PC-3 (cell line): ENCODE measurements at regions not wholly inside any gene's neighbourhood (a gene's known extent, or its start where the extent isn't known, plus 50 kb on each side); places are given as distances from the start of the nearest gene placed in this dataset.
"Not testable (repeated sequence)": the region's sequence is repeated elsewhere in the genome, so short reads cannot be mapped to it uniquely, and the experiment has no call there.

Source experiments
- EZH2 ChIP-seq: fragments of 300-600 bp; sonication (generic); IDR thresholded peaks from one replicate; pipeline ENCODE4 v1.6.1; 2017; ENCODE audit warnings: antibody characterized with exemption, mild to moderate bottlenecking, low read length; ENCODE audit not compliant: unreplicated experiment
- TF ChIP-seq, protein P1 (sequence below): fragments of 300-600 bp; sonication (generic); conservative IDR thresholded peaks from 2 replicates; pipeline ENCODE4 v1.5.1; 2017; ENCODE audit warnings: antibody characterized with exemption, low read depth, mild to moderate bottlenecking, low read length

GRCh38 chr9:94402795-94403194 lies 74.4 kb upstream of the NUTM2F start:
- TF ChIP-seq, protein P1, sequence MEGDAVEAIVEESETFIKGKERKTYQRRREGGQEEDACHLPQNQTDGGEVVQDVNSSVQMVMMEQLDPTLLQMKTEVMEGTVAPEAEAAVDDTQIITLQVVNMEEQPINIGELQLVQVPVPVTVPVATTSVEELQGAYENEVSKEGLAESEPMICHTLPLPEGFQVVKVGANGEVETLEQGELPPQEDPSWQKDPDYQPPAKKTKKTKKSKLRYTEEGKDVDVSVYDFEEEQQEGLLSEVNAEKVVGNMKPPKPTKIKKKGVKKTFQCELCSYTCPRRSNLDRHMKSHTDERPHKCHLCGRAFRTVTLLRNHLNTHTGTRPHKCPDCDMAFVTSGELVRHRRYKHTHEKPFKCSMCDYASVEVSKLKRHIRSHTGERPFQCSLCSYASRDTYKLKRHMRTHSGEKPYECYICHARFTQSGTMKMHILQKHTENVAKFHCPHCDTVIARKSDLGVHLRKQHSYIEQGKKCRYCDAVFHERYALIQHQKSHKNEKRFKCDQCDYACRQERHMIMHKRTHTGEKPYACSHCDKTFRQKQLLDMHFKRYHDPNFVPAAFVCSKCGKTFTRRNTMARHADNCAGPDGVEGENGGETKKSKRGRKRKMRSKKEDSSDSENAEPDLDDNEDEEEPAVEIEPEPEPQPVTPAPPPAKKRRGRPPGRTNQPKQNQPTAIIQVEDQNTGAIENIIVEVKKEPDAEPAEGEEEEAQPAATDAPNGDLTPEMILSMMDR: not testable (repeated sequence)
- not testable (repeated sequence) for TF ChIP-seq EZH2
